ENCODE measurements at regions not wholly inside any gene's neighbourhood (a gene's known extent, or its start where the extent isn't known, plus 50 kb on each side); places are given as distances from the start of the nearest gene placed in this dataset.

DNA sequence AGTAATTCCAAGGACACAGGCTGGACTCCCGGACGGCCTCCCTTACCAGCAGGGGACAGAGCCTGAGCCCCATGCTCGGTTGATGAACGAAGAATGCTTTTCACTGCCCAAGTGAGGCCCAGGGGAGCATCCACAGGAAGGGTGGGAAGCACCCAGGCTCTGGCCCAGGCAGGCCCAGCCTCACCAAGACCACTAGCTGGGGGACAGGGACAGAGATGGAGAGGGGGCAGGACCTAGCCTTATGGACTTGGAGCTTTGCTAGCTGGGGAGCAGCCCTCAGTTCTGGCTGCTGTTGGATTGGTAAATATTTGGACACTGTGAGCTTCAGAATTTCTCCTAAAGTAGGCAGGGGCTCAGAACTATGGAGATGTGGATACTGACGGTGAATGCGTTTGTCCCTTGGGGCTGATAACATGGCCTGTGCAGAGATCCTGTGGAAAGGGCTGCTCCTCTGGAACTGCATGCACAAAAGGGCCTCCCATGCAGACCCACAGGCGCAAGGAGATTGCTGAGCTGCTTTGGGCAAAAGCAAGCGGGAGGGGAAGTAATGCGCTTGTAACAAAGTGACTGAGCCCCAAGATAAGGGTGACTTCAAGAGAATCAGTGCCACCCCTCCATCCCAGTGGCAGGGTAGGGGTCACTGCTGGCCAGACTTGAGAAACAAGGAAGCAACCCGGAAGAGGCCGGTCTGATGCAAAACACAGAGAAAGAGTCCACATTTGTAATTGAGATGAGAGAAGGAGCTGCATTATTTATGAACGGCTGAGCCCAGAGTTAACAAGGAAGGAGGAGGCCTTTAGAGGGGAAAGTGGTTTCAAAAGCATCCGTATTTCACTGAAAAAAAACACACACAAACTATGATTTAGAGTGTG is 70.1 kb upstream of the MEF2A start:
- Histone ChIP-seq H3K36me3 (no peaks in the 10 kb centered on the region), H3K9me3 (no peaks in the 10 kb centered on the region), H3K27ac (peak overlapping the region in 1 of 4 donors; percentile 10), H3K4me1 (peaks cover 0 to 9% (median 0%) of the 10 kb centered on the region in 4 donors), H3K27me3 (no peaks in the 10 kb centered on the region), H3K4me3 (no peak overlapping the region)
- no peak for DNase-seq
- TF ChIP-seq POLR2A (IDR thresholded peaks at IDR 0.05) (no peak), POLR2AphosphoS5 (IDR thresholded peaks at IDR 0.05) (no peak), EP300 (IDR thresholded peaks at IDR 0.05) (no peak)
- TF ChIP-seq, protein P1, sequence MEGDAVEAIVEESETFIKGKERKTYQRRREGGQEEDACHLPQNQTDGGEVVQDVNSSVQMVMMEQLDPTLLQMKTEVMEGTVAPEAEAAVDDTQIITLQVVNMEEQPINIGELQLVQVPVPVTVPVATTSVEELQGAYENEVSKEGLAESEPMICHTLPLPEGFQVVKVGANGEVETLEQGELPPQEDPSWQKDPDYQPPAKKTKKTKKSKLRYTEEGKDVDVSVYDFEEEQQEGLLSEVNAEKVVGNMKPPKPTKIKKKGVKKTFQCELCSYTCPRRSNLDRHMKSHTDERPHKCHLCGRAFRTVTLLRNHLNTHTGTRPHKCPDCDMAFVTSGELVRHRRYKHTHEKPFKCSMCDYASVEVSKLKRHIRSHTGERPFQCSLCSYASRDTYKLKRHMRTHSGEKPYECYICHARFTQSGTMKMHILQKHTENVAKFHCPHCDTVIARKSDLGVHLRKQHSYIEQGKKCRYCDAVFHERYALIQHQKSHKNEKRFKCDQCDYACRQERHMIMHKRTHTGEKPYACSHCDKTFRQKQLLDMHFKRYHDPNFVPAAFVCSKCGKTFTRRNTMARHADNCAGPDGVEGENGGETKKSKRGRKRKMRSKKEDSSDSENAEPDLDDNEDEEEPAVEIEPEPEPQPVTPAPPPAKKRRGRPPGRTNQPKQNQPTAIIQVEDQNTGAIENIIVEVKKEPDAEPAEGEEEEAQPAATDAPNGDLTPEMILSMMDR (IDR thresholded peaks at IDR 0.05): no peak
- 57 to 75% methylated on average over 13 of the region's 13 CpGs for WGBS, 2 donors
- intact Hi-C loops (cut with DNase I): no loop called here

DNA sequence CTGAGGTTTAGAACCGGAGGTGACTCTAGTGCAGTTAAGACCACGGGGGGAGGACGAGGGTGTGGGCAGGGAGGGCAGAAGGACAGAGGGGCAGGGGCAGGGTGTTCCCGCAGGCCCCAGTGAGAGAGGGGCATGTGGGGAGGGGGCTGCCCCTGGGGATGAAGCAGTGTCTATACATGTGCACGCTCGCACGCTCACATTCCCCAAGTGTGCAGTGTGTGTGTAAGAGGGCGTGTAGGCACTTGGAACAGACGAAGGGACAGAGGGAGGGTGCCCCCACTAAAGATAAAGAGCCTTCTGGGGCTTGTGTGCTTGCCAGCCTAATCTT is 69.5 kb upstream of the MEF2A start:
- Histone ChIP-seq H3K4me1 (peaks cover 0 to 9% (median 0%) of the 10 kb centered on the region in 4 donors), H3K36me3 (no peaks in the 10 kb centered on the region), H3K27ac (peak overlapping the region in 1 of 4 donors; percentile 10), H3K9me3 (no peaks in the 10 kb centered on the region), H3K4me3 (no peak overlapping the region), H3K27me3 (no peaks in the 10 kb centered on the region)
- 52 to 76% methylated on average over 9 of the region's 9 CpGs for WGBS, 2 donors
- TF ChIP-seq EP300 (IDR thresholded peaks at IDR 0.05) (no peak), POLR2A (IDR thresholded peaks at IDR 0.05) (no peak), POLR2AphosphoS5 (IDR thresholded peaks at IDR 0.05) (no peak)
- TF ChIP-seq, protein P1 (IDR thresholded peaks at IDR 0.05): no peak
- intact Hi-C loops (cut with DNase I): no loop called here
- DNase-seq: no peak

- H3K9me3 ChIP-seq: no peaks in the 10 kb centered on the region
- no peaks in the 10 kb centered on the region for H3K27me3 ChIP-seq
- no peak overlapping the region for H3K27ac ChIP-seq
- H3K36me3 ChIP-seq: no peaks in the 10 kb centered on the region
- no peak overlapping the region for H3K4me3 ChIP-seq
- intact Hi-C loops (cut with DNase I): no loop called here
- peaks cover 0 to 11% (median 6%) of the 10 kb centered on the region in 4 donors for H3K4me1 ChIP-seq
- no peak for DNase-seq
- 72 to 88% methylated on average over 4 of the region's 4 CpGs for WGBS, 2 donors
- TF ChIP-seq POLR2AphosphoS5 (IDR thresholded peaks at IDR 0.05) (no peak), POLR2A (IDR thresholded peaks at IDR 0.05) (no peak), EP300 (IDR thresholded peaks at IDR 0.05) (no peak)
- TF ChIP-seq, protein P1 (IDR thresholded peaks at IDR 0.05): no peak
Observed at GRCh38 chr15:99502182-99502581, 63.6 kb upstream of the MEF2A start.

DNA sequence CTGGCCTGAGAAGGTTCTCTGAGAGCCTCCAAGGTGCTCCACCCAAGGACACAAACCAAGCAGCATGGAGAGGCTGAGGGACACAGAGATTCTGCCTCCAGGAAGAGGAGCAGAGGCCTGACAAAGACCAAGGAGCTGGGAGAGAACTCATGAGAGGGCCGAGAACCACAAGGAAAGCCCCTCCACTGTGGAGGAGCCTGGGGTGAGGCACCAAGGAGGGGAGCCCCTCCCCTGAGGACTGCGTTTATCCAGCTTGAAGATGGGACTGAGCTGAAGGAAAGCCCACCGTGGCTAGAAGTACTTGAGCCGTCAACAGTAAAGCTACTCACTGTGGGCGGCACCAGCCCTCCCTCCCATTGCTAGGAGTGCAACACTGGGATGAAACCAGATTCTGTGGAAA is 63.1 kb upstream of the MEF2A start:
- Histone ChIP-seq H3K36me3 (no peaks in the 10 kb centered on the region), H3K9me3 (no peaks in the 10 kb centered on the region), H3K4me3 (no peak overlapping the region), H3K27me3 (no peaks in the 10 kb centered on the region), H3K4me1 (peaks cover 0 to 16% (median 10%) of the 10 kb centered on the region in 4 donors), H3K27ac (no peak overlapping the region)
- no peak for DNase-seq
- intact Hi-C loops (cut with DNase I): no loop called here
- 85 to 93% methylated on average over 5 of the region's 5 CpGs for WGBS, 2 donors
- TF ChIP-seq, protein P1 (IDR thresholded peaks at IDR 0.05): no peak
- TF ChIP-seq EP300 (IDR thresholded peaks at IDR 0.05) (no peak), POLR2A (IDR thresholded peaks at IDR 0.05) (no peak), POLR2AphosphoS5 (IDR thresholded peaks at IDR 0.05) (no peak)

Measured in sigmoid colon (tissue), 6 donors.